ENCODE measurements at regions not wholly inside any gene's neighbourhood (a gene's known extent, or its start where the extent isn't known, plus 50 kb on each side); places are given as distances from the start of the nearest gene placed in this dataset.
"Not testable (repeated sequence)": the region's sequence is repeated elsewhere in the genome, so short reads cannot be mapped to it uniquely, and the experiment has no call there.

- H3K4me3 ChIP-seq (ENCODE audit: low read length) = no peak overlapping the region
- DNase-seq (ENCODE audit: low read depth) = no peak
- TF ChIP-seq CTCF (conservative IDR thresholded peaks at IDR 0.05; ENCODE audit: low read depth, low read length) = no peak
These were observed 127.1 kb upstream of the ZNF184 start for GRCh38 chr6:27599859-27600532.

- not testable (repeated sequence) for DNase-seq (ENCODE audit: low read depth); H3K4me3 ChIP-seq (ENCODE audit: low read length)
These were observed 124.2 kb upstream of the ZNF184 start for GRCh38 chr6:27597031-27597567.

GRCh38 chr6:27593861-27594260, 121.0 kb upstream of the ZNF184 start:
- TF ChIP-seq CTCF (conservative IDR thresholded peaks at IDR 0.05; ENCODE audit: low read depth, low read length) = no peak
- H3K4me3 ChIP-seq (ENCODE audit: low read length) = no peak overlapping the region
- no peak for DNase-seq (ENCODE audit: low read depth)

GRCh38 chr6:27593200-27593818, 120.4 kb upstream of the ZNF184 start:
- H3K4me3 ChIP-seq (ENCODE audit: low read length) = peak overlapping the region; percentile 65

GRCh38 chr6:27592481-27593199, 119.7 kb upstream of the ZNF184 start:
- H3K4me3 ChIP-seq (ENCODE audit: low read length) = peak overlapping the region; percentile 65
- DNase-seq (ENCODE audit: low read depth) = no peak
- no peak for TF ChIP-seq CTCF (conservative IDR thresholded peaks at IDR 0.05; ENCODE audit: low read depth, low read length)

More at GRCh38 chr6:27593200-27593818, 120.4 kb upstream of the ZNF184 start:
- TF ChIP-seq CTCF (conservative IDR thresholded peaks at IDR 0.05; ENCODE audit: low read depth, low read length) = no peak
- DNase-seq (ENCODE audit: low read depth) = no peak

GRCh38 chr6:27591699-27592480, 119.0 kb upstream of the ZNF184 start:
- TF ChIP-seq CTCF (conservative IDR thresholded peaks at IDR 0.05; ENCODE audit: low read depth, low read length) = no peak
- H3K4me3 ChIP-seq (ENCODE audit: low read length) = peak overlapping the region; percentile 65
- DNase-seq (ENCODE audit: low read depth) = no peak

- DNase-seq (ENCODE audit: low read depth) = not testable (repeated sequence)
These were observed 112.4 kb upstream of the ZNF184 start for GRCh38 chr6:27585316-27585715.

More at GRCh38 chr6:27585316-27585715, 112.4 kb upstream of the ZNF184 start:
- H3K4me3 ChIP-seq (ENCODE audit: low read length) = not testable (repeated sequence)

Measured in retinal pigment epithelial cell (primary cell).